ENCODE measurements at regions not wholly inside any gene's neighbourhood (a gene's known extent, or its start where the extent isn't known, plus 50 kb on each side); places are given as distances from the start of the nearest gene placed in this dataset.

DNA sequence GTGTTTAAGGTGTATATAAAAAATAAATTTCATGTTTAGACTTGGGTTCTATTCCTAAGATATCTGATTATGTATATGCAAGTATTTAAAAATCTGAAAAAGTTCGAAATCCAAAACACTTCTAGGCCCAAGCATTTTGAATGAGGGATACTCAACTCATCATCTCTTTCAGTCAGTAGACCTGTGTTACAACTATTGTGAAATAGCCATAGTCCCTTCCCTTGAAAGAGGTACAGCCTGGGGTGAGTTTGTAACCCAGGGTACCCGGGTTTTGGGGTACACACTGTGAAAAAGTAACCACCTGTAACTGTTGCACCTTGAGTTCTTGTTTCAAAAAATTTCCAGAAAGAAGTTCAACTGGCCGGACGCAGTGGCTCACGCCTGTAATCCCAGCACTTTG is 76.6 kb upstream of the DOK5 start:
- TF ChIP-seq CTCF (optimal IDR thresholded peaks at IDR 0.05 in 1 of 3, IDR thresholded peaks at IDR 0.05 in 1 of 3, conservative IDR thresholded peaks at IDR 0.05 in 1 of 3; ENCODE audit: extremely low read depth in 1 of 3, insufficient read depth in 2 of 3, low read length in 3 of 3) (no peak), EZH2 (IDR thresholded peaks at IDR 0.05; ENCODE audit: low read length) (no peak)

All from keratinocyte (primary cell).